ENCODE measurements at regions not wholly inside any gene's neighbourhood (a gene's known extent, or its start where the extent isn't known, plus 50 kb on each side); places are given as distances from the start of the nearest gene placed in this dataset.

GRCh38 chr6:2522521-2522920 is 228.2 kb downstream of the MYLK4 start:
- Mint-ChIP-seq H3K27me3 (ENCODE audit: low read depth in 2 of 2) (peaks cover 9 to 42% of the 10 kb centered on the region in 2 donors), H3K9me3 (peaks cover 9 to 12% of the 10 kb centered on the region in 2 donors), H3K4me1 (peaks cover 12 to 14% of the 10 kb centered on the region in 2 donors), H3K36me3 (peaks cover 18% of the 10 kb centered on the region), H3K27ac (no peak overlapping the region), H3K4me3 (peak overlapping the region; percentile 2)
- no peaks in the 10 kb centered on the region for H3K36me3 ChIP-seq (ENCODE audit: control insufficient read depth, insufficient read depth, low read length)
- DNase-seq (no peak), ATAC-seq (peak in 2 of 3 donors; percentile 38 to 58)
- 38% methylated on average over 7 of the region's 7 CpGs for WGBS (ENCODE audit: insufficient coverage)
- intact Hi-C loops (cut with micrococcal nuclease): no loop called here
- H3K9me3 ChIP-seq (ENCODE audit: control insufficient read depth, insufficient read depth, low read length): peaks cover 14% of the 10 kb centered on the region
- no peak overlapping the region for H3K27ac ChIP-seq (ENCODE audit: low read length)
- H3K4me3 ChIP-seq (ENCODE audit: low read length): no peak overlapping the region
- peaks cover 6% of the 10 kb centered on the region for H3K4me1 ChIP-seq (ENCODE audit: control insufficient read depth, insufficient read depth, low read length)
- TF ChIP-seq CTCF (IDR thresholded peaks at IDR 0.05): no peak
- H3K27me3 ChIP-seq (ENCODE audit: control insufficient read depth, insufficient read depth, low read length): no peaks in the 10 kb centered on the region

GRCh38 chr6:2517855-2518473 is 232.8 kb downstream of the MYLK4 start:
- DNase-seq: no peak

DNA sequence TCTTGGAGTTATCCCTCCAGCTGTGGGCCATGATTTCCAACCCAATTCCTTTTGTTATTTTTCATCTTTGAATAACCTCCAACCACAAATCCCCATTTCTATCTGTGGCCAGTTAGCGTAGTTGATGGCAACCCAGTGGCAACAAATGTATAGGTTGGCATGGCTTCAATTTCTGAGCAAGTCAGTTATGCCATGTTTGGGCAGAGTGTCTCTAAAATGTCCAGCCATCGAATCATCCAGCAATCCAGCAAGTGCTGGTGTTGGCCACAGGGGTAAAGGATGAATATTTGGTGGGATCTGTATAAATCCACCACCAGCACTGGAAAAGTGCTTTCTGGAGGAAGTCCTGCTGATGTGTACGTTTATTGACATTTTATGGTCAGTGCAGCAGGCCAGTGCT is 233.3 kb downstream of the MYLK4 start:
- Mint-ChIP-seq H3K27me3 (ENCODE audit: low read depth in 2 of 2) (peaks cover 3 to 38% of the 10 kb centered on the region in 2 donors), H3K27ac (no peak overlapping the region), H3K36me3 (no peaks in the 10 kb centered on the region), H3K9me3 (peaks cover 2 to 4% of the 10 kb centered on the region in 2 donors), H3K4me1 (peaks cover 5 to 6% of the 10 kb centered on the region in 2 donors), H3K4me3 (no peak overlapping the region)
- Histone ChIP-seq H3K4me1 (ENCODE audit: control insufficient read depth, insufficient read depth, low read length) (no peaks in the 10 kb centered on the region), H3K36me3 (ENCODE audit: control insufficient read depth, insufficient read depth, low read length) (no peaks in the 10 kb centered on the region), H3K9me3 (ENCODE audit: control insufficient read depth, insufficient read depth, low read length) (peaks cover 6% of the 10 kb centered on the region), H3K27me3 (ENCODE audit: control insufficient read depth, insufficient read depth, low read length) (no peaks in the 10 kb centered on the region), H3K4me3 (ENCODE audit: low read length) (no peak overlapping the region), H3K27ac (ENCODE audit: low read length) (no peak overlapping the region)
- intact Hi-C loops (cut with micrococcal nuclease): no loop called here
- DNase-seq (no peak), ATAC-seq (no peak)
- TF ChIP-seq CTCF (IDR thresholded peaks at IDR 0.05): no peak
- whole genome bisulfite sequencing (ENCODE audit: insufficient coverage): 86% methylated on average over 3 of the region's 3 CpGs

More at GRCh38 chr6:2517855-2518473, 232.8 kb downstream of the MYLK4 start:
- Mint-ChIP-seq H3K4me3 (no peak overlapping the region), H3K36me3 (peaks cover 3% of the 10 kb centered on the region), H3K27me3 (ENCODE audit: low read depth in 2 of 2) (peaks cover 3 to 38% of the 10 kb centered on the region in 2 donors), H3K4me1 (peaks cover 11 to 12% of the 10 kb centered on the region in 2 donors), H3K27ac (no peak overlapping the region), H3K9me3 (peaks cover 5 to 6% of the 10 kb centered on the region in 2 donors)
- no peak overlapping the region for H3K27ac ChIP-seq (ENCODE audit: low read length)
- H3K36me3 ChIP-seq (ENCODE audit: control insufficient read depth, insufficient read depth, low read length): no peaks in the 10 kb centered on the region
- no peak for TF ChIP-seq CTCF (IDR thresholded peaks at IDR 0.05)
- peaks cover 4% of the 10 kb centered on the region for H3K4me1 ChIP-seq (ENCODE audit: control insufficient read depth, insufficient read depth, low read length)
- WGBS (ENCODE audit: insufficient coverage): 100% methylated on average over 2 of the region's 7 CpGs
- H3K4me3 ChIP-seq (ENCODE audit: low read length): no peak overlapping the region
- intact Hi-C loops (cut with micrococcal nuclease): no loop called here
- peaks cover 6% of the 10 kb centered on the region for H3K9me3 ChIP-seq (ENCODE audit: control insufficient read depth, insufficient read depth, low read length)
- ATAC-seq: no peak
- H3K27me3 ChIP-seq (ENCODE audit: control insufficient read depth, insufficient read depth, low read length): no peaks in the 10 kb centered on the region

GRCh38 chr6:2516059-2516458 is 234.7 kb downstream of the MYLK4 start:
- TF ChIP-seq CTCF (IDR thresholded peaks at IDR 0.05): no peak
- 94% methylated on average over 5 of the region's 6 CpGs for WGBS (ENCODE audit: insufficient coverage)

More at GRCh38 chr6:2516059-2516458, 234.7 kb downstream of the MYLK4 start:
- peaks cover 0 to 51% of the 10 kb centered on the region in 2 donors for H3K27me3 Mint-ChIP-seq (ENCODE audit: low read depth in 2 of 2)
- Histone ChIP-seq H3K27me3 (ENCODE audit: control insufficient read depth, insufficient read depth, low read length) (no peaks in the 10 kb centered on the region), H3K9me3 (ENCODE audit: control insufficient read depth, insufficient read depth, low read length) (peaks cover 6% of the 10 kb centered on the region), H3K27ac (ENCODE audit: low read length) (no peak overlapping the region), H3K36me3 (ENCODE audit: control insufficient read depth, insufficient read depth, low read length) (no peaks in the 10 kb centered on the region), H3K4me1 (ENCODE audit: control insufficient read depth, insufficient read depth, low read length) (no peaks in the 10 kb centered on the region), H3K4me3 (ENCODE audit: low read length) (no peak overlapping the region)
- no peak for ATAC-seq
- no peak overlapping the region for H3K4me3 Mint-ChIP-seq
- peaks cover 2% of the 10 kb centered on the region in 2 donors for H3K9me3 Mint-ChIP-seq
- H3K27ac Mint-ChIP-seq: no peak overlapping the region
- intact Hi-C loops (cut with micrococcal nuclease): no loop called here
- DNase-seq: no peak
- no peaks in the 10 kb centered on the region for H3K4me1 Mint-ChIP-seq
- H3K36me3 Mint-ChIP-seq: no peaks in the 10 kb centered on the region

Measured in natural killer cell (primary cell).